ENCODE measurements at regions not wholly inside any gene's neighbourhood (a gene's known extent, or its start where the extent isn't known, plus 50 kb on each side); places are given as distances from the start of the nearest gene placed in this dataset.

DNA sequence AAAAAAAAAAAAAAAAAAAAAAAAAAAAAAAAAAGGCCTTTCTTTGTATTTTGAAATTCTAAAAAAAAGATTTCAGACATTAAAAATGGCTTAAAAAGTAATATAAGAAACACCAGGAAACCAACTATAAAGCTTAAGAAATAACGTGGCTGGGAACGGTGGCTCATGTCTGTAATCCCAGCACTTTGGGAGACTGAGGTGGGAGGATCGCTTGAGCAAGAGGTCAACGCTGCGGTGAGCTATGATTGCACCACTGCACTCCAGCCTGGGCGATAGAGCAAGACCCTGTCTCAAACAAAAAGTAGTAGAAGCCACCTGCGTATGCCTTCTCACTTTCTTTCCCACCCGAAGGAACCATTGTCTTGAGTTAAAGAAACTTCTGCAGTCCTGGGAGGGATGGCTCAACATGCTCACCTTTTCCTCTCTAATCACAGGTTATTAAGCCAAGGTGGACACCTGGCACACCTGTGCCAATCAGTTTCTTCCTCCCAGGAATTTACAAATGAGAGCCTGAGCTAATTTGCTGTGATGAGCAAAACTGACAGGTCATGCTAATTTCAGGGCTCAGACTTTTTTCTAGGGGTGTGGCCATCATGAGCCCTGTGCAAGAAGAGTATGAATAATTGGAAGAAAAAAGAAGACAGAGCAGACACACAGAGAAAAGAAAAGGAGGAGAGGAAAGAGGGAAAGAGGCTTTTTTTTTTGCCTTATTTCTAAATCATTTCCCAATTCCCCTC, 72.0 kb upstream of the PARD3 start:
- BruUV-seq (replicated peaks) = no TSS peak
- peaks cover 3 to 13% of the 10 kb centered on the region in 2 experiments; a peak in 1 of 4 replicates for H3K4me1 ChIP-seq (ENCODE audit: control insufficient read depth in 1 of 2, insufficient read depth in 2 of 2, low read length in 2 of 2)
- ATAC-seq (no peak), DNase-seq (ENCODE audit: low read depth, low spot score) (no peak)
- no peak overlapping the region for H3K27ac ChIP-seq (ENCODE audit: low read depth, low read length)
- TF ChIP-seq YY1 (IDR thresholded peaks at IDR 0.05; ENCODE audit: extremely low read depth, insufficient replicate concordance, low read depth, low read length) = no peak
- no peak for TF ChIP-seq SIN3A (IDR thresholded peaks at IDR 0.05; ENCODE audit: low read depth)
- TF ChIP-seq POLR2AphosphoS5 (IDR thresholded peaks at IDR 0.05; ENCODE audit: low read depth, low read length) = no peak
- no peak for TF ChIP-seq EZH2phosphoT487 (IDR thresholded peaks at IDR 0.05; ENCODE audit: borderline replicate concordance)
- no peak for TF ChIP-seq TCF7L2 (IDR thresholded peaks at IDR 0.05; ENCODE audit: borderline replicate concordance, extremely low read depth, insufficient read depth, insufficient read length)
- TF ChIP-seq ZNF274 (IDR thresholded peaks at IDR 0.05; ENCODE audit: low read depth, low read length) = no peak
- no peak for TF ChIP-seq ZFX (IDR thresholded peaks at IDR 0.05)
- TF ChIP-seq CEBPB (IDR thresholded peaks at IDR 0.05; ENCODE audit: low read depth) = no peak
- TF ChIP-seq, protein P1, sequence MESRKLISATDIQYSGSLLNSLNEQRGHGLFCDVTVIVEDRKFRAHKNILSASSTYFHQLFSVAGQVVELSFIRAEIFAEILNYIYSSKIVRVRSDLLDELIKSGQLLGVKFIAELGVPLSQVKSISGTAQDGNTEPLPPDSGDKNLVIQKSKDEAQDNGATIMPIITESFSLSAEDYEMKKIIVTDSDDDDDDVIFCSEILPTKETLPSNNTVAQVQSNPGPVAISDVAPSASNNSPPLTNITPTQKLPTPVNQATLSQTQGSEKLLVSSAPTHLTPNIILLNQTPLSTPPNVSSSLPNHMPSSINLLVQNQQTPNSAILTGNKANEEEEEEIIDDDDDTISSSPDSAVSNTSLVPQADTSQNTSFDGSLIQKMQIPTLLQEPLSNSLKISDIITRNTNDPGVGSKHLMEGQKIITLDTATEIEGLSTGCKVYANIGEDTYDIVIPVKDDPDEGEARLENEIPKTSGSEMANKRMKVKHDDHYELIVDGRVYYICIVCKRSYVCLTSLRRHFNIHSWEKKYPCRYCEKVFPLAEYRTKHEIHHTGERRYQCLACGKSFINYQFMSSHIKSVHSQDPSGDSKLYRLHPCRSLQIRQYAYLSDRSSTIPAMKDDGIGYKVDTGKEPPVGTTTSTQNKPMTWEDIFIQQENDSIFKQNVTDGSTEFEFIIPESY (IDR thresholded peaks at IDR 0.05; ENCODE audit: extremely low read depth, insufficient replicate concordance, low read length) = no peak
- TF ChIP-seq EGR1 (IDR thresholded peaks at IDR 0.05; ENCODE audit: low read depth) = no peak
- TF ChIP-seq POLR2A (IDR thresholded peaks at IDR 0.05; ENCODE audit: borderline replicate concordance, extremely low read depth, insufficient read depth, insufficient read length) = no peak
- TF ChIP-seq, protein P2, sequence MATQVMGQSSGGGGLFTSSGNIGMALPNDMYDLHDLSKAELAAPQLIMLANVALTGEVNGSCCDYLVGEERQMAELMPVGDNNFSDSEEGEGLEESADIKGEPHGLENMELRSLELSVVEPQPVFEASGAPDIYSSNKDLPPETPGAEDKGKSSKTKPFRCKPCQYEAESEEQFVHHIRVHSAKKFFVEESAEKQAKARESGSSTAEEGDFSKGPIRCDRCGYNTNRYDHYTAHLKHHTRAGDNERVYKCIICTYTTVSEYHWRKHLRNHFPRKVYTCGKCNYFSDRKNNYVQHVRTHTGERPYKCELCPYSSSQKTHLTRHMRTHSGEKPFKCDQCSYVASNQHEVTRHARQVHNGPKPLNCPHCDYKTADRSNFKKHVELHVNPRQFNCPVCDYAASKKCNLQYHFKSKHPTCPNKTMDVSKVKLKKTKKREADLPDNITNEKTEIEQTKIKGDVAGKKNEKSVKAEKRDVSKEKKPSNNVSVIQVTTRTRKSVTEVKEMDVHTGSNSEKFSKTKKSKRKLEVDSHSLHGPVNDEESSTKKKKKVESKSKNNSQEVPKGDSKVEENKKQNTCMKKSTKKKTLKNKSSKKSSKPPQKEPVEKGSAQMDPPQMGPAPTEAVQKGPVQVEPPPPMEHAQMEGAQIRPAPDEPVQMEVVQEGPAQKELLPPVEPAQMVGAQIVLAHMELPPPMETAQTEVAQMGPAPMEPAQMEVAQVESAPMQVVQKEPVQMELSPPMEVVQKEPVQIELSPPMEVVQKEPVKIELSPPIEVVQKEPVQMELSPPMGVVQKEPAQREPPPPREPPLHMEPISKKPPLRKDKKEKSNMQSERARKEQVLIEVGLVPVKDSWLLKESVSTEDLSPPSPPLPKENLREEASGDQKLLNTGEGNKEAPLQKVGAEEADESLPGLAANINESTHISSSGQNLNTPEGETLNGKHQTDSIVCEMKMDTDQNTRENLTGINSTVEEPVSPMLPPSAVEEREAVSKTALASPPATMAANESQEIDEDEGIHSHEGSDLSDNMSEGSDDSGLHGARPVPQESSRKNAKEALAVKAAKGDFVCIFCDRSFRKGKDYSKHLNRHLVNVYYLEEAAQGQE (IDR thresholded peaks at IDR 0.05; ENCODE audit: low read depth) = no peak
- TF ChIP-seq, protein P3, sequence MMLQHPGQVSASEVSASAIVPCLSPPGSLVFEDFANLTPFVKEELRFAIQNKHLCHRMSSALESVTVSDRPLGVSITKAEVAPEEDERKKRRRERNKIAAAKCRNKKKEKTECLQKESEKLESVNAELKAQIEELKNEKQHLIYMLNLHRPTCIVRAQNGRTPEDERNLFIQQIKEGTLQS (IDR thresholded peaks at IDR 0.05) = no peak
- no peak for TF ChIP-seq EZH2 (IDR thresholded peaks at IDR 0.05)
- no peak for TF ChIP-seq CBX3 (IDR thresholded peaks at IDR 0.05; ENCODE audit: low read depth)
- TF ChIP-seq ELF1 (IDR thresholded peaks at IDR 0.05; ENCODE audit: borderline replicate concordance, low read depth) = no peak
- POLR2A ChIA-PET = no interaction called here
- H3K79me2 ChIP-seq (ENCODE audit: insufficient read depth, low read length) = no peaks in the 10 kb centered on the region
- H3K27me3 ChIP-seq (ENCODE audit: insufficient read depth, low read length) = no peaks in the 10 kb centered on the region
- no peak overlapping the region for H3K4me3 ChIP-seq (replicated peaks in 1 of 2; ENCODE audit: low read depth in 1 of 2, low read length in 2 of 2)
- H2AFZ ChIP-seq (ENCODE audit: low read depth, low read length, poor library complexity, severe bottlenecking) = no peak overlapping the region
- H3K9me2 ChIP-seq (ENCODE audit: insufficient read depth) = no peaks in the 10 kb centered on the region
- CTCF ChIA-PET = interaction anchor here (1.1 to 1.4 kb wide), 2 partner anchors 68 to 155 kb away, joined by 3 read pairs; no protein-coding TSS in a partner anchor
- H4K20me1 ChIP-seq (ENCODE audit: insufficient read depth) = no peaks in the 10 kb centered on the region
- intact Hi-C loops (cut with micrococcal nuclease) = no loop called here
- no peaks in the 10 kb centered on the region for H3K36me3 ChIP-seq (ENCODE audit: control insufficient read depth in 1 of 2, insufficient read depth in 2 of 2, low read length in 2 of 2)
- H3K9me3 ChIP-seq (ENCODE audit: control insufficient read depth in 1 of 2, insufficient read depth in 1 of 2, low read depth in 1 of 2, low read length in 2 of 2) = no peaks in the 10 kb centered on the region
- H3K4me2 ChIP-seq (ENCODE audit: low read length) = no peak overlapping the region
- RAD21 ChIA-PET (ENCODE audit: low non-redundant PET in 1 of 2, low total read pairs in 2 of 2, uncharacterized antibody in 2 of 2, unreplicated experiment in 2 of 2) = no interaction called here
- no peak overlapping the region for H3K9ac ChIP-seq (ENCODE audit: low read length)
